HepG2 (cell line): ENCODE measurements at regions not wholly inside any gene's neighbourhood (a gene's known extent, or its start where the extent isn't known, plus 50 kb on each side); places are given as distances from the start of the nearest gene placed in this dataset.

Source experiments
- ATAC-seq: fragments of 200-7000 bp; cut with Tn5 transposase; 3 replicates; pipeline ENCODE4 v1.9.1; 2020; ENCODE audit warnings: mild to moderate bottlenecking, moderate library complexity
- BruUV-seq: library from RNA; stranded (reverse); fragments of 400-500 nt; replicated peaks from 2 replicates; lab custom pipeline; 2021; lab: Mats Ljungman, UMichigan
- CTCF ChIA-PET: fragments of 300-600 bp; formaldehyde crosslinking; extraction: SDS; loops from one replicate; lab custom pipeline; 2021; ENCODE audit warnings: low total read pairs, inconsistent platforms, low intra/inter-chr PET ratio; lab: Yijun Ruan, JAX
- POLR2A ChIA-PET: fragments of 350-600 bp; sonication (Branson Sonifier 250); formaldehyde crosslinking; loops from one replicate; lab custom pipeline; 2020; ENCODE audit warnings: antibody characterized with exemption, inconsistent platforms; lab: Yijun Ruan, JAX
- DNase-seq: peaks from one replicate; pipeline ENCODE4 v3.0.0-alpha.2; 2015; ENCODE audit warnings: low spot score
- FAIRE-seq: peaks from 3 replicates; lab custom pipeline; 2011; peaks lifted over from hg19 to GRCh38; lab: Jason Lieb, UNC
- H2AFZ ChIP-seq: one replicate; pipeline ENCODE4 v1.6.1; 2011; ENCODE audit warnings: low read length, inconsistent platforms
- H3K27ac ChIP-seq: fragments of 300-600 bp; 3 replicates; pipeline ENCODE4 v1.8.0; 2011; ENCODE audit warnings: mixed run types, mild to moderate bottlenecking, mixed read lengths, low read length, inconsistent platforms; ENCODE audit not compliant: insufficient read depth; ENCODE audit errors: extremely low read length
- H3K27me3 ChIP-seq, 2 experiments: fragments of 200-600 bp in 1 of 2; 2 replicates in 1 of 2; 3 replicates in 1 of 2; pipeline versions ENCODE4 v1.6.0 to v1.8.0; 2011; ENCODE audit warnings: low read length in 2 of 2, mild to moderate bottlenecking in 2 of 2, moderate library complexity in 2 of 2, inconsistent platforms in 1 of 2; ENCODE audit not compliant: insufficient read depth in 2 of 2, control insufficient read depth in 1 of 2
- H3K36me3 ChIP-seq, 2 experiments: fragments of 200-600 bp in 1 of 2; replicated peaks in 1 of 2; 2 replicates in 1 of 2; 3 replicates in 1 of 2; pipeline versions ENCODE4 v1.5.1 to v1.8.0; 2011; ENCODE audit warnings: low read length in 2 of 2, inconsistent platforms in 1 of 2; ENCODE audit not compliant: insufficient read depth in 2 of 2, control insufficient read depth in 1 of 2
- H3K4me1 ChIP-seq: 2 replicates; pipeline ENCODE4 v1.5.1; 2012; ENCODE audit warnings: low read length, inconsistent platforms; ENCODE audit not compliant: insufficient read depth
- H3K4me2 ChIP-seq: 2 replicates; pipeline ENCODE4 v1.6.0; 2011; ENCODE audit warnings: low read depth, low read length, inconsistent platforms
- H3K4me3 ChIP-seq, 3 experiments: fragments of 200-600 bp in 1 of 3; sonication (generic), shearing (Covaris generic) in 1 of 3; replicated peaks in 1 of 3; 2 replicates each; pipeline ENCODE4 v1.5.1; 2011 to 2016; ENCODE audit warnings: low read length in 3 of 3, inconsistent platforms in 2 of 3, low read depth in 2 of 3, mild to moderate bottlenecking in 2 of 3, control low read depth in 1 of 3, mixed read lengths in 1 of 3; ENCODE audit not compliant: insufficient read depth in 1 of 3
- H3K79me2 ChIP-seq: one replicate; pipeline ENCODE4 v1.6.1; 2011; ENCODE audit warnings: low read length, inconsistent platforms; ENCODE audit not compliant: insufficient read depth
- H3K9ac ChIP-seq: 2 replicates; pipeline ENCODE4 v1.6.0; 2011; ENCODE audit warnings: mild to moderate bottlenecking, low read depth, low read length, inconsistent platforms; ENCODE audit not compliant: insufficient read depth
- H3K9me3 ChIP-seq: 2 replicates; pipeline ENCODE4 v1.5.1; 2012; ENCODE audit warnings: mild to moderate bottlenecking, low read length
- H4K20me1 ChIP-seq: 2 replicates; pipeline ENCODE4 v1.6.0; 2011; ENCODE audit warnings: inconsistent platforms, mild to moderate bottlenecking, low read length, moderate library complexity; ENCODE audit not compliant: insufficient read depth
- DMAP1 ChIP-seq: IDR thresholded peaks from 2 replicates; pipeline ENCODE4 v1.6.1; 2016
- MED1 ChIP-seq: sonication (generic); formaldehyde crosslinking; IDR thresholded peaks from 2 replicates; pipeline ENCODE4 v1.4.0; 2020; ENCODE audit warnings: missing genetic modification reagents
- NFYC ChIP-seq: IDR thresholded peaks from 2 replicates; pipeline ENCODE4 v1.6.1; 2016; ENCODE audit warnings: missing genetic modification reagents, missing compliant biosample characterization
- SMC3 ChIP-seq: IDR thresholded peaks from 2 replicates; pipeline ENCODE4 v1.6.1; 2011; ENCODE audit warnings: low read length, improper control_type of control experiment
- TCF7 ChIP-seq: sonication (generic); IDR thresholded peaks from 2 replicates; pipeline ENCODE4 v1.6.1; 2016; ENCODE audit warnings: antibody characterized with exemption, low read depth
- WIZ ChIP-seq: sonication (generic); formaldehyde crosslinking; IDR thresholded peaks from 2 replicates; pipeline ENCODE4 v1.5.1; 2020; ENCODE audit warnings: mild to moderate bottlenecking, missing genetic modification reagents
- ZFP36L1 ChIP-seq: sonication (generic); formaldehyde crosslinking; IDR thresholded peaks from 2 replicates; pipeline ENCODE4 v1.8.0; 2022; ENCODE audit warnings: mild to moderate bottlenecking, missing genetic modification reagents, moderate library complexity
- ZNF333 ChIP-seq: sonication (generic); formaldehyde crosslinking; IDR thresholded peaks from 2 replicates; pipeline ENCODE4 v1.4.0; 2020; ENCODE audit warnings: mild to moderate bottlenecking, missing genetic modification reagents, borderline replicate concordance
- ZNF335 ChIP-seq: sonication (generic); formaldehyde crosslinking; IDR thresholded peaks from 2 replicates; pipeline ENCODE4 v1.4.0; 2020; ENCODE audit warnings: missing genetic modification reagents
- ZNF431 ChIP-seq: sonication (generic); formaldehyde crosslinking; IDR thresholded peaks from 2 replicates; pipeline ENCODE4 v1.9.0; 2022; ENCODE audit warnings: missing genetic modification reagents, low read depth, mild to moderate bottlenecking, borderline replicate concordance
- ZNF441 ChIP-seq: sonication (generic); formaldehyde crosslinking; IDR thresholded peaks from 2 replicates; pipeline ENCODE4 v1.7.0; 2021; ENCODE audit warnings: missing genetic modification reagents, borderline replicate concordance
- ZNF451 ChIP-seq: sonication (generic); formaldehyde crosslinking; IDR thresholded peaks from 2 replicates; pipeline ENCODE4 v1.5.0; 2020; ENCODE audit warnings: mild to moderate bottlenecking, missing genetic modification reagents
- ZNF562 ChIP-seq: sonication (generic); formaldehyde crosslinking; IDR thresholded peaks from 2 replicates; pipeline ENCODE4 v1.8.0; 2022; ENCODE audit warnings: missing genetic modification reagents, borderline replicate concordance
- ZNF883 ChIP-seq: sonication (generic); formaldehyde crosslinking; IDR thresholded peaks from 2 replicates; pipeline ENCODE4 v1.5.1; 2020; ENCODE audit warnings: mild to moderate bottlenecking, missing genetic modification reagents; ENCODE audit errors: not compliant biosample characterization
- WGBS: methylation state at CpG from one replicate; pipeline ENCODE4 v1.1.6; 2017; ENCODE audit warnings: low lambda C conversion rate; 5-methylcytosine and 5-hydroxymethylcytosine counted together
- in situ Hi-C: cut with HindIII; loops from 2 replicates; pipeline ENCODE4 v1.10.0; 2017; ENCODE audit warnings: low pct_unique_long_range_greater_than_20kb; ENCODE audit not compliant: extremely low pct_ligation_motif_present
- intact Hi-C: fragments of 100-400 bp; cut with micrococcal nuclease; formaldehyde crosslinking; loops from one replicate; pipeline ENCODE4 v1.10.0; 2022; ENCODE audit not compliant: unreplicated experiment
- TF ChIP-seq, protein P1 (sequence below): conservative IDR thresholded peaks from 2 replicates; pipeline ENCODE4 v1.6.1; 2018; ENCODE audit warnings: missing genetic modification reagents
- TF ChIP-seq, protein P2 (sequence below): sonication (generic); formaldehyde crosslinking; IDR thresholded peaks from 2 replicates; pipeline ENCODE4 v1.4.0; 2020; ENCODE audit warnings: missing genetic modification reagents
- TF ChIP-seq, protein P3 (sequence below): sonication (generic); formaldehyde crosslinking; conservative IDR thresholded peaks from 2 replicates; pipeline ENCODE4 v1.5.0; 2020; ENCODE audit warnings: missing genetic modification reagents
- TF ChIP-seq, protein P4 (sequence below): sonication (generic); formaldehyde crosslinking; IDR thresholded peaks from 2 replicates; pipeline ENCODE4 v1.8.0; 2022; ENCODE audit warnings: missing genetic modification reagents, mild to moderate bottlenecking, moderate library complexity, borderline replicate concordance
- TF ChIP-seq, protein P5 (sequence below): sonication (generic); formaldehyde crosslinking; conservative IDR thresholded peaks from 2 replicates; pipeline ENCODE4 v1.8.0; 2022; ENCODE audit warnings: missing genetic modification reagents

DNA sequence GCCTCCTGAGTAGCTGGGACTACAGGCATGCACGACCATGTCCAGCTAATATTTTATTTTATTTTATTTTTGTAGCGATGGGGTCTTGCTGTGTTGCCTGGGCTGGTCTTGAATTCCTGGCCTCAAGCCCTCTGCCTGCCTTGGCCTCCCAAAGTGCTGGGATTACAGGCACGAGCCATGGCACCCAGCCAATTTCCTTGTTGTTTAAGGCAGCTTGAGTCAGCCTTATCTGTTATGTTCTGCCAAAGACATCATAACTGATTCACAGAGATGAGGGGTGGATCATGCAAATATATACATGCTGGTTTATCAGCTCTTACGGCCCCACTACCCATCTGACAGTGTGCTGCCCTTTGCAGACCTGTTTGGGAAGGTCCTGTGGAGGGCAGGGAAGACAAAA, 826.7 kb downstream of the TYW1 start (continued):
- TF ChIP-seq, protein P1, sequence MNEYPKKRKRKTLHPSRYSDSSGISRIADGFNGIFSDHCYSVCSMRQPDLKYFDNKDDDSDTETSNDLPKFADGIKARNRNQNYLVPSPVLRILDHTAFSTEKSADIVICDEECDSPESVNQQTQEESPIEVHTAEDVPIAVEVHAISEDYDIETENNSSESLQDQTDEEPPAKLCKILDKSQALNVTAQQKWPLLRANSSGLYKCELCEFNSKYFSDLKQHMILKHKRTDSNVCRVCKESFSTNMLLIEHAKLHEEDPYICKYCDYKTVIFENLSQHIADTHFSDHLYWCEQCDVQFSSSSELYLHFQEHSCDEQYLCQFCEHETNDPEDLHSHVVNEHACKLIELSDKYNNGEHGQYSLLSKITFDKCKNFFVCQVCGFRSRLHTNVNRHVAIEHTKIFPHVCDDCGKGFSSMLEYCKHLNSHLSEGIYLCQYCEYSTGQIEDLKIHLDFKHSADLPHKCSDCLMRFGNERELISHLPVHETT (CRISPR knock-in tag), result no peak
- no peak for TF ChIP-seq MED1 (CRISPR knock-in tag)
- TF ChIP-seq ZNF441 (CRISPR knock-in tag), result no peak

DNA sequence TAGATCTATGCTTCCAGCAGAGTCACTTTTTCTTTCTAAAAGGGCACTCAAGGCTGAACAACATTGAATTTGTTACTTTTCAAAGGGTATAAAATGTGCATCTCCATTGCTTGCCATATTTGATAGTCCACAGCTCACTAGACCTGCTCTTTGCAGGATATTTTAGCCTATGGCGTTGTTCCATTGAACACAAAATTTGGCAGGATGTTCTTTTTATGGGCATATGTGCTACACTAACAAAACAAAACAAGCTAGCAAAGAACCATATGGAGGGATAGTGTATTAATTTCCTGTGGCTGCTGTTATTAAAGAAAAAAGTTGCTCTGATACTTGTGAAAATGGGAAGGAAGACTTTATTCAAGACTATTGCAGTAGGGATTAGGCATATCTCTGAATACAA, 828.7 kb downstream of the TYW1 start:
- no peak overlapping the region for H3K4me2 ChIP-seq
- no peaks in the 10 kb centered on the region for H3K27me3 ChIP-seq
- H3K79me2 ChIP-seq, result no peaks in the 10 kb centered on the region
- no peak for DNase-seq
- no peak overlapping the region for H3K9ac ChIP-seq
- no peaks in the 10 kb centered on the region for H3K4me1 ChIP-seq
- H3K27ac ChIP-seq, result no peak overlapping the region
- H3K36me3 ChIP-seq, result no peaks in the 10 kb centered on the region
- POLR2A ChIA-PET, result no interaction called here
- no peak for ATAC-seq
- H3K4me3 ChIP-seq, result no peak overlapping the region
- no peak for FAIRE-seq
- H3K9me3 ChIP-seq, result no peaks in the 10 kb centered on the region
- WGBS, result 0% methylated on average over 1 of the region's 1 CpG
- H4K20me1 ChIP-seq, result no peaks in the 10 kb centered on the region
- no TSS peak for BruUV-seq
- CTCF ChIA-PET, result no interaction called here
- in situ Hi-C loops (no loop called here), intact Hi-C loops (no loop called here)
- no peak overlapping the region for H2AFZ ChIP-seq
- TF ChIP-seq, protein P2, sequence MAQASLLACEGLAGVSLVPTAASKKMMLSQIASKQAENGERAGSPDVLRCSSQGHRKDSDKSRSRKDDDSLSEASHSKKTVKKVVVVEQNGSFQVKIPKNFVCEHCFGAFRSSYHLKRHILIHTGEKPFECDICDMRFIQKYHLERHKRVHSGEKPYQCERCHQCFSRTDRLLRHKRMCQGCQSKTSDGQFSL (CRISPR knock-in tag), result no peak
- TF ChIP-seq, protein P3, sequence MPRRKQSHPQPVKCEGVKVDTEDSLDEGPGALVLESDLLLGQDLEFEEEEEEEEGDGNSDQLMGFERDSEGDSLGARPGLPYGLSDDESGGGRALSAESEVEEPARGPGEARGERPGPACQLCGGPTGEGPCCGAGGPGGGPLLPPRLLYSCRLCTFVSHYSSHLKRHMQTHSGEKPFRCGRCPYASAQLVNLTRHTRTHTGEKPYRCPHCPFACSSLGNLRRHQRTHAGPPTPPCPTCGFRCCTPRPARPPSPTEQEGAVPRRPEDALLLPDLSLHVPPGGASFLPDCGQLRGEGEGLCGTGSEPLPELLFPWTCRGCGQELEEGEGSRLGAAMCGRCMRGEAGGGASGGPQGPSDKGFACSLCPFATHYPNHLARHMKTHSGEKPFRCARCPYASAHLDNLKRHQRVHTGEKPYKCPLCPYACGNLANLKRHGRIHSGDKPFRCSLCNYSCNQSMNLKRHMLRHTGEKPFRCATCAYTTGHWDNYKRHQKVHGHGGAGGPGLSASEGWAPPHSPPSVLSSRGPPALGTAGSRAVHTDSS (CRISPR knock-in tag), result no peak
- TF ChIP-seq ZNF333 (CRISPR knock-in tag) (no peak), ZNF335 (CRISPR knock-in tag) (no peak), ZNF451 (CRISPR knock-in tag) (no peak), ZNF562 (CRISPR knock-in tag) (no peak), NFYC (CRISPR knock-in tag) (no peak), ZNF431 (CRISPR knock-in tag) (no peak), WIZ (CRISPR knock-in tag) (no peak), SMC3 (no peak), ZNF883 (CRISPR knock-in tag) (no peak), DMAP1 (CRISPR knock-in tag) (no peak), ZFP36L1 (no peak), TCF7 (no peak)
- TF ChIP-seq, protein P4, sequence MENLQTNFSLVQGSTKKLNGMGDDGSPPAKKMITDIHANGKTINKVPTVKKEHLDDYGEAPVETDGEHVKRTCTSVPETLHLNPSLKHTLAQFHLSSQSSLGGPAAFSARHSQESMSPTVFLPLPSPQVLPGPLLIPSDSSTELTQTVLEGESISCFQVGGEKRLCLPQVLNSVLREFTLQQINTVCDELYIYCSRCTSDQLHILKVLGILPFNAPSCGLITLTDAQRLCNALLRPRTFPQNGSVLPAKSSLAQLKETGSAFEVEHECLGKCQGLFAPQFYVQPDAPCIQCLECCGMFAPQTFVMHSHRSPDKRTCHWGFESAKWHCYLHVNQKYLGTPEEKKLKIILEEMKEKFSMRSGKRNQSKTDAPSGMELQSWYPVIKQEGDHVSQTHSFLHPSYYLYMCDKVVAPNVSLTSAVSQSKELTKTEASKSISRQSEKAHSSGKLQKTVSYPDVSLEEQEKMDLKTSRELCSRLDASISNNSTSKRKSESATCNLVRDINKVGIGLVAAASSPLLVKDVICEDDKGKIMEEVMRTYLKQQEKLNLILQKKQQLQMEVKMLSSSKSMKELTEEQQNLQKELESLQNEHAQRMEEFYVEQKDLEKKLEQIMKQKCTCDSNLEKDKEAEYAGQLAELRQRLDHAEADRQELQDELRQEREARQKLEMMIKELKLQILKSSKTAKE, result no peak
- TF ChIP-seq, protein P5, sequence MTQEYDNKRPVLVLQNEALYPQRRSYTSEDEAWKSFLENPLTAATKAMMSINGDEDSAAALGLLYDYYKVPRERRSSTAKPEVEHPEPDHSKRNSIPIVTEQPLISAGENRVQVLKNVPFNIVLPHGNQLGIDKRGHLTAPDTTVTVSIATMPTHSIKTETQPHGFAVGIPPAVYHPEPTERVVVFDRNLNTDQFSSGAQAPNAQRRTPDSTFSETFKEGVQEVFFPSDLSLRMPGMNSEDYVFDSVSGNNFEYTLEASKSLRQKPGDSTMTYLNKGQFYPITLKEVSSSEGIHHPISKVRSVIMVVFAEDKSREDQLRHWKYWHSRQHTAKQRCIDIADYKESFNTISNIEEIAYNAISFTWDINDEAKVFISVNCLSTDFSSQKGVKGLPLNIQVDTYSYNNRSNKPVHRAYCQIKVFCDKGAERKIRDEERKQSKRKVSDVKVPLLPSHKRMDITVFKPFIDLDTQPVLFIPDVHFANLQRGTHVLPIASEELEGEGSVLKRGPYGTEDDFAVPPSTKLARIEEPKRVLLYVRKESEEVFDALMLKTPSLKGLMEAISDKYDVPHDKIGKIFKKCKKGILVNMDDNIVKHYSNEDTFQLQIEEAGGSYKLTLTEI (CRISPR knock-in tag), result no peak
- TF ChIP-seq, all 625 proteins: peak for 0
